ENCODE measurements at regions not wholly inside any gene's neighbourhood (a gene's known extent, or its start where the extent isn't known, plus 50 kb on each side); places are given as distances from the start of the nearest gene placed in this dataset.
A peak's percentile ranks its signal among the peaks of the same experiment; 100 is the strongest.
"Not testable (repeated sequence)": the region's sequence is repeated elsewhere in the genome, so short reads cannot be mapped to it uniquely, and the experiment has no call there.

DNA sequence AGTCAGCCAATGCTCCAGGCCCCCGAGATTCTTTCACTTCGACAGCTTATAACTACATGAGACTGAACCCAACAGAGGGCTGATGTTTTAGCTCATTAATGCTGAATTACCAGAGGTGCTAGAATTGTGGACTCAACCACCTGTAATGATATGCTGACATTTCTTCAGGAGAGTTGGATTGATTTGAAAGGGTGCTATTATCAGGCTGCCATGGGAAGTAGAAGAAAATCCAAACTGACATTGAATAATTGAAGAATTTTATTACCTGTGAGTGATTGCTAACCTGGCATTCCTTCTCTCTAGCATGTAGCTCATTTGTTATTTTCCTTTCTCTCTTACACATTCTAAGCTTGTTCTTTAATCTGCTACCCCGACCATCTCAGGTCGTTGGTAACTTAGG is 488.8 kb downstream of the PID1 start:
- DNase-seq: no peak

DNA sequence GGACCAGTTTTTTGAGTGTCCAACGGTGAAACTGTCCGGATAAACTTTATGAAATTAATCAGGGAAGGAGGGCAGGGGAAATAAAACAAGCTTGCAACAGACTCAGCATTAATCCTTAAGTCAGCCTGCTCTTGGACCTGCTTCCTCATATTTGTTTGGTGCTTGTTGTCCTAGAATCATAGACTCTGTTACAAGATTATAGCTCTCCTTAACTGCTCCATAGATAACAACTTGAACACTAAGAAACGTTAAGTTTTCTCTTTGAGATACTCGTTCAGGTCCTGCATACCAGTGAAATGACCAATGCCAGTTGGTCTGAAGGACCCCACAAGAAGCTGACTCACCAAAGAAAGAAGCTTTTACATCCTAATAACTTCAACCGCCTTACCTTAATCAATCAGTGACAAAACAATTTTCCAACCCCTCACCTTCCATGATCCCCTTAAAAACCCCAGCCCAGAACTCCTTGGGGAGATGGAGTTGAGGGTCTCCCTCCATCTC is 493.2 kb downstream of the PID1 start:
- peak; percentile 41 for DNase-seq

DNA sequence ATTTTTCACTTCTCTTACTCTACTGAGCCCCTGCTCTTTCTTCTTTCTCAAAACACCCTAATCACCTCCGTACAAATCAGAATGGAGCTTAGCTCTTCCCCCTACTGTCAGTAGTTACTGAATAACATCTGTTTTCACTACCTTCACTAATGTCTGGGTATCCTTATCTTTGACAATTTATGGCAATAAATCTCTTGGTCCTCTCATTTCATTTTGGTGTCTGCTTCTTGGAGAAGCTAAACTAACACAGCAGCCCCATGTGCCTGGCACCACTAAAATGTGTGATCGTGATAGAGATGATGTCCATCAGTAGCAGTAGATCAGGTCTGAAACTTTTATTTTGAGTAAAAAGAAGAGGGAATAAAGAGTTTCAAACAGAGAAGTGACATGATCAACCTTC is 496.5 kb downstream of the PID1 start:
- no peak for DNase-seq

DNA sequence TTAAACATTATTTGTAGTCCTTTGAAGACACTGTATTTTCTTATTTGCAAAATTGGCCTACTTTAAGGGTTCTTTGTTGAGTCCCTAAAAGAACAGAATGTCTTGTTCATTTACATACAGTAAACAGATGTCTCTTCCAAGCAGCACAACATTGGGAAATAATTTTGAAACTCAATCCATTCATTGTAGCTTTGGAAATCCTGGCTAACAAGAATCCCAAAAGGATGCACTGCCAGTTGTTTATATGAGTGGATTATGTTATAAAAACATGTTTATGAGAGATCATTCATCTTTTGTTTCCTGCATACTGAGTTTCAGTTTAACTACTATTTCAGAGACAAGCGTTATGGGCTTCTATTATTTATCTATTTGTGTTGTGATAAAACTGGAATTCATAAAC is 499.3 kb downstream of the PID1 start:
- no peak for DNase-seq

DNA sequence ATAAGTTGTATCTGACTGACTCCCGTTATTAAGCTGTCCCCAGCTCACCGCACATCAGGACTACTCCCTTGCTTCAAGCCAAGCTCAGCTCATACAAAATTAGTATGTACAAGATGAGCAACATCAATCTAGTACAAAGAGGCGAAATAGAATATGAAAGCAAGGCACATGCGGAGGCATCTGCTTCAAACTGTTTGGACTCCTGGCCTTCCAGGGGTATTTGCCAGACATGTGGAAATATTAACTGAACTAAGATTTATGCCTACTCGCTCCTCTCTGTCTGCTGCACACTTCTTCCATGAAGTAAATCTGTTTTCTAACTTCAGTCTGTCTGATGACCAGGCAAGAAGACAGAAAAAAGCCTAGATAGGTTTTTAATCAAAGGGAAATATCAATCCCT is 499.8 kb downstream of the PID1 start:
- no peak for DNase-seq

DNA sequence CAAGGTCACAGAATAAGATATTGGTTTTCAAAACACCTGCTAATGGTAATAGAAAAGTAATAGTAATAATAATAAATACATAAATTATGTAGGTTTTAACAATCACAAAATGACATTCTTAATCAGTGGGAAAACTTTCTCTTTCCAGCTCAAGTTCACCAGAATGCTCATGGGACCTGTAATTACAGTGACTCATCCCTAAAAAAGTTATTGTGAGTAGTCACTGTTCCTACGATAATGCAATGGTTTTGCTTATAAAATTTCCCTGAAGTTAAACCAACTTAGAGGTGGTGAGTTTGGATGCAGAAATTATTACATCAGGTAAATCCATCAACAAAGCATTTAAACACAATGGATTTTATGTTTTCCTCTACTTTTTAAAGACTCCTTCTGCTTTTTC is 502.3 kb downstream of the PID1 start:
- peak; percentile 72 for DNase-seq

DNA sequence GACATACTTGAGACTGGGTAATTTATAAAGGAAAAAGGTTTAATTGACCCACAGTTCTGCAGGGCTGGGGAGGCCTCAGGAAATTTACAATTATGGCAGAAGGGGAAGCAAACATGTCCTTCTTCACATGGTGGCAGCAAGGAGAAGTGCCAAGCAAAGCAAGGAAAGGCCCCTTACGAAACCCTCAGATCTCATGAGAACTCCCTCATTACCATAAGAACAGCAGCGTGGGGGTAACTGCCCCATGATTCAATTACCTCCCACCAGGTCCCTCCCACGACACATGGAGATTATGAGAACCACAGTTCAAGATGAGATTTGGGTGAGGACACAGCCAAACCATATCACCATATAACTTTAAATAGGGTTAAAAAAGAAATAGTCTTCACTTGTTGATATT is 502.9 kb downstream of the PID1 start:
- DNase-seq: peak; percentile 20

DNA sequence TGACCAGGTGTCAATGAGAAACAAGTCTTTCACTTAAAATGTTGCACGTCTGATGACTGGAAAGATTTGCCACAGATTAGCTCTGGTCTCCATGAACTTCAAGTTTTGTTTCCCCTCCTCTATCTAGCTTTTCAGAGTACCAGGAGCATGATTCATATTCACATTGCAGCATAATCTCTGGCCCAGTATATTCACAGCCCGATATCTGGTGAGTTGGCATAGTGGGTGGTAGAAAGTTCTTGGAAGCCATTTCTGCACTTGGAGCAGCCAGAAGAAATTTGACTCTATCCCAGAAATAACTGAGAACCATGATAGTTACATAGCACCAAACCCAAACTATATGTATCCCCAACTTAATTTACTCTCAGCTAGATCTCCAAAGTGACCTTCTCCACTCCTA is 503.9 kb downstream of the PID1 start:
- peak; percentile 92 for DNase-seq

DNA sequence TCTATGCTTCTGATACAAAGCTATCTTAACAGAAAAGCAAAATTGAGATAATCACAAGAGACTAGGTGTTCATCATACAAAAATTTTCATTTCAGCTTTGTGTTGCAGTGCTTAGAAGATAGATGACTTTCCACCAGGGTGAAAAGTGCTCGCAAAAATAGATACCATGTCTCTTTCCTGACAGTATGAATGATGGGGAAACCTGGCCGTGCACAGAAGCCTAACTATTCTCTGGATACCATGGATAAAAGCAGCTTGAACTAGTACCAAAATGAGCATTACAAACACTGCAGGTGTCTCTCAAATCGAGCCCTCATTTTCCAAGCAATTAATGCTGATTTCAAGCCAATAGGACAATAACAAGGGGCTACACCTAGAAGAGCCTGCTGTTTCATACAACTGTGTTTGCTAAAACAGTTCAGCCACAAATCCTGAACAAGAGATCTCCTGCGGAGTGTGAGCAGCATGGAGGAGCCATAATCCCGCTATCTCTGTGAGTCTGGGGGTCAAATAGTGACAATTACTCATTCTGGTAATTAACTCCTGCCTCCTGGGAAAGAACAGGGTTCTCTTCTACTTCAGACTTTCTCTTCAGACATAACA is 507.6 kb downstream of the PID1 start:
- DNase-seq: no peak

DNA sequence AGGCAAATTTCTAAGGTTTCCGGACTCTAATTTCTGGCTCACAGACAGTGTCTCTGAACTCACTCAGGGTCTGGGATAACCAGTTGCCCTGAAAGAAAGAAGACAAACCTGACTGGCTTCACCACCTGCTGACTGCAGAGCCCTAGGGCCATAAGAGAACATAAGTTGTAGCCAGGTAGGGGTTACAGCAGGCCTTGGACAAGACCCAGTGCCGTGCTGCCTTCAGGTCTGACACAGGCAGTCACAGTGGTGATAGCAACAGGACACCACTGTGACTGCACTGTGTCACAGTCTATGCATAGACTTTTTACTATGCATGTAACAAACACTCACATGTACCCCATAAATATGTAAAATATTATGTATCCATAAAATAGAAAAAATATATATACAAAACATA is 508.5 kb downstream of the PID1 start:
- DNase-seq: no peak

DNA sequence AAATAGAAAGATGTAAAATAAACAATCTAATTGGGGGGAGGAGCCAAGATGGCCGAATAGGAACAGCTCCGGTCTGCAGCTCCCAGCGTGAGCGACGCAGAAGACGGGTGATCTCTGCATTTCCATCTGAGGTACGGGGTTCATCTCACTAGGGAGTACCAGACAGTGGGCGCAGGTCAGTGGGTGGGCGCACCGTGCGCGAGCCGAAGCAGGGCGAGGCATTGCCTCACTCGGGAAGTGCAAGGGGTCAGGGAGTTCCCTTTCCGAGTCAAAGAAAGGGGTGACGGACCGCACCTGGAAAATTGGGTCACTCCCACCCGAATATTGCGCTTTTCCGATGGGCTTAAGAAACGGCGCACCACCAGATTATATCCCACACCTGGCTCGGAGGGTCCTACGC is 515.4 kb downstream of the PID1 start:
- not testable (repeated sequence) for DNase-seq

DNA sequence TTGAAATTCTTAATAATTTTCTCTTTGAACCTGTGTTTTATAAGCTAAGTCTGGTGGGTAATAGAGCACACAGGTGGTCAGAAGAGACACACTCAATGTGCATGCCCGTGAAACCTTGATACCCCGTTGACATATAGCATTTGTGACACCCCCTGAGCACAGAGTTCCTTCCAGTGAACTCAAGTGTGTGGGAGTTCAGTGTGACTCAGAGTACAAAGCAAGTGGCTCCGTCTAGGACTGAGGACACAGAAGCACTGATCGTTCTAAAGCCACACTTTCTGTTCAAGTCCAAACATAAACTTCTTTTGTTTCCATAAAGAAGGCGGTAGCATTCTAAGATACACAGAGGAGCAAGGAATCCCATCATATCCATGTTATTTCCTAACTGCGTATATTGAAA is 523.6 kb downstream of the PID1 start:
- DNase-seq: no peak

DNA sequence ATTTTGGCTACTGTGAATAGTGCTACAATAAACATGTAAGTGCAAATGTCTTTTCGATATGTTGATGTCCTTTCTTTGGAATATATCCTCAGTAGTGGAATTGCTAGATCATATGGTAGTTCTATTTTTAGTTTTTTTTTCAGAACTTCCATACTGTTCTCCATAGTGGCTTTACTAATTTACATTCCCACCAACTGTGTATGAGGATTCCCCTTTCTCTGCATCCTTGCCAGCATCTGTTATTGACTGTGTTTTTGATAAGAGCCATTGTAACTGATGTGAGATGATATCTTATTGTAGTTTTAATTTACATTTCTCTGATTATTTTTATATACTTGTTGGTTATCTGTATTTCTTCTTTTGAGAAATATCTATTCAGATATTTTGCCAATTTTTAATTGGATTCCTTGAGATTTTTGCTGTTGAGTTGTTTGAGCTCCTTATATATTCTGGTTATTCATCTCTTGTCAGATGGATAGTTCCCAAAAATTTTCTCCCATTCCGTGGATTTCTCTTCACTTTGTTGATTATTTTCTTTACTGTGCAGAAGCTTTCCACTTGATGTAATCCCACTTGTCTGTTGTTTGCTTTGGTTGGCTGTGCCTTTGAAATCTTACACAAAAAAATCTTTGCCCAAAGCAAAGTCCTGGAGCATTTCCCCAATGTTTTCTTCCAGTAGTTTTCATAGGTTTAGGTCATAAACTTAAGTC is 532.3 kb downstream of the PID1 start:
- no peak for DNase-seq

DNA sequence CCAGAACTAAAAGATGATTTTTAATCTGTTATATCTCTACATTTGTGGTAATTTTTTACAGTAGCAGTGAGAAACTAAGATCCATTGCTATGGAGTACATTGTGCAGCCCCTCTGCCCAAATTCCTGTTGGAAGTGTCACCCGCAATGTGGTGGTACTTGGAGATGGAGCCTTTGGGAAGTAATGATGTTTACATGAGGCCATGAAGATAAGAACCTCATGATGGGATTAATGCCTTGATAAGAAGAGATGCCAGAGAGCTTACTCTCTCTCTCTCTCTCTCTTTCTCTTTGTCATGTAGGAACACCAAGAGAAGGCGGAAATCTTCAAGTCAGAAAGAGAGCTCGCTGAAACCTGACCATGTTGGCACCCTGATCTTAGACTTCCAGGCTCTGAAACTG is 535.4 kb downstream of the PID1 start:
- peak; percentile 74 for DNase-seq

DNA sequence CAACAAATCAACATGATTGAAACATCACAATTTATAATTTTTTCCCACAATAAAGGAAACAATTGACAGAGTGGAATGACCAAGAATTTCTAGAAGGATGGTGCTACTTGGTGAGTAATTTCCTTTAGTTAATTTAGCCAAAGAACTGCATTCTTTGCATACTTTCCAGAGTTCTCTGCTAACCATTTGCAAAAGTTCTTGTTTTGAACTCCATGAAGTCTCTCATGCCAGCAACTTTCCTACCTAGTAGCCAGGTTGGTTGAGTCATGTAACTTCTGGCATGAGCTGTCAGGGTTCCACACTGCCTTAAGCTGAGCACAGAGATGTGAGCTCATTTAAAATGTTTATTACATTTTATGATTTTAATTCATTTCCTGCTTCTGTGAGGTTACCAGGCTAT is 539.6 kb downstream of the PID1 start:
- peak; percentile 97 for DNase-seq

DNA sequence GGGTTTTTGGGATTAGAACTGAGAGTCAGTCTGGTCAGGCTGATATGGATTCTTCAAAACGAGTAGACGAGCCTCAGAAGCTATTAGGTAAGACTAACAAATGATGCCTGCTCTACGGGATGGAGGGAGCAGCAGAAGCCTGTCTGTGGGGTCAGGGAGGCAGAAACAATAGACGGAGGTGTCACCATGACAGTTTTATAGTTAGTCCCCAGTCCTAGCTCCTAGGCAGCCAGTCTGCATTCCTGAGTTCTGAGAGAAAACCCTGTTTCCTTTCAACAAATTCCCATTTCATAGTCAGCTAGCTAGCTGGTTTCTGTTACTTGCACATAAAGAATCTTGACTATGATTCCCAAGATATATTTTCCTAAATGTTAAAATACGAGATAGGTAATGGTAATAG is 542.1 kb downstream of the PID1 start:
- DNase-seq: no peak

DNA sequence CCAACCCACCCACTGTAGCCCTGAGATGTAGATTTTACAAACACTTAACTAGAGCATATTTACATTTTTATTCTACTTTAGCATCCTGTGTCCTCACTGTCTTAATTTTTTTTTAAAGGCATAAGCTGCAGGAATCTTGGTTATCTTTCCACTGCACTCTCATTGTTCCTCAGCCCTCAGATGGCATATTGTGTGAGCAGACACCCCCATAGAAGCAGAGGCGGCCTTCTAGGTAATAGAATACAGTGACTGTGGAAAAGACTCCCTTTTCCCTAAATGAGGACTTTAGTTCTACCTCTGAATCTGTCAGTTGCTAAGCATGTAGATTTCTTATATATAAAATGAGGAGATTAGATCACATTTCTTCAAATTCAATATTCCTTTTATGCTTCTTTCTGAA is 543.5 kb upstream of the SPHKAP start:
- no peak for DNase-seq

DNA sequence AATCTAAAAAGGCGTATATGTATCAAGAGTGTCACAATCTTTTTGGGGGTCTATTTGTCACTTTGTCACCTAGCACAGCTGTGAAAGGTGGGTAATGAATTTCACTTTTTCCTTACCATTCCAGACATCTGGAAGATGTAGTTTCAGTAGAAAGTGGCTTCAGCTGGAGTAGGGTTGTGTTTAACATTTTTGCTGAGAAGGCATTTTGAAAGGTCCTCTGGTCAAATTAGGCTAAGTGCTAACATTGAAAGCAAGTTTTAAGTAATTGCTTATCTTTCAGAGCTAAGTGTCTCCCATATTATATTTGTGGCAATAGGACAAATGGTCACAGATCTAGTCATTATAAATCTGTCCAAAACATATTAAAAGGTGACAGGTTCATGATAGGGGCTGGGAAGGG is 542.1 kb upstream of the SPHKAP start:
- DNase-seq: no peak

DNA sequence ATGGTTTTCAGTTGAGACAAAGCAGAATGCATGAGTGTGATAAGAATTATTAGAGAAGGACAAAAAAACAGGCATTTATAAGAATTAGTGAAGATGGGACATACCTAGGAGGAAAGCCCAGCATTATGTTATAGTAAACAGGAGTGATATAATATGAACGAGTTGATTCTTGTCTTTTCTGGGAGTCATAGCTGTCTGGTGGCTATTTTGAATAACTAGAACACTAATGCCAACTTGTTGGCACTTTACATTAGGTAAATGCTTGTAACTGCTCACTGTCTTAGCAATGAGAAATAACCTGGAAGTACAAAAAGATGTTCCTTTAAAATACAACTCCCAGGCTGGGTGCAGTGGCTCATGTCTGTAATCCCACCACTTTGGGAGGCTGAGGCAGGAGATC is 540.8 kb upstream of the SPHKAP start:
- DNase-seq: no peak

DNA sequence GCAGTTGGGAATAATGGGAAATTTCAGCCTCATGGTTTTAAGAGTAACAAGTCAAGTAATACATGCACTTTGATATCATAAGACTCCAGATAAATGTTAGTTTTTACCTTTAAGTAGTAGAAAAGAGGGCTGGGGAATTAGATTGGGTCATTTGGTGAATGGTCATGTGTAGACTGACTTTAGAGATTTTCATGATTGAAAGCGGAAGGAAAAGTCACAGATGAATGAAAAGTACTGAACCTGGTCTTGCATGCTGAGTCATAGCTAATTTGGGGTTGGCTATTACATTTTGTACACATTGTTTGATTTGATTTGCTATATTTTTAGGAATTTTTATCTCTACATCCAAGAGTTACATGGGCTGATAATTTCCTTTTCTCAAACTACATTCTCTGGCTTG is 539.4 kb upstream of the SPHKAP start:
- DNase-seq: no peak

DNA sequence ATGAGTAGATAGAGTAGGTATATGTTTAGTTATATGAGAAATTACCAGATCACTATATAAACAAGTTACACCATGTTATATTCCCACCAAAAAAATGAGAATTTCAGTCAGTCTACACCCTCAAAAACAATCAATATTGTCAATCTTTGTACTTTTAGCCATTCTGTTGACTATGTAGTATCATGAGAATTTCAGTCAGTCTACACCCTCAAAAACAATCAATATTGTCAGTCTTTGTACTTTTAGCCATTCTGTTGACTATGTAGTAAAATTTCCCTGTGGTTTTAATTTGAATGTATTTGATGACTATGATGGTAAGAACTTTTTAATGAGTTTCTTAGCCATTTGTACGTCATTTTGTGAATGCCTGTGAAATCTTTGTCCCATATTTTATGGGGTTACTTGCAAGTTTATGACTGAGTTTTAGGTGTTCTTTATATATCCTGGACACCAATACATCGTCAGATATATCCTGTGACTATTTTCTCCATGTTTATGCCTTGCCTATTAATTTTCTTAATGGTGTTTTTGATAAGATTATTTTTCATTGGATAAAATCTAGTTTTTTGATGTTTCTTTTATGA is 528.4 kb upstream of the SPHKAP start:
- DNase-seq: no peak

DNA sequence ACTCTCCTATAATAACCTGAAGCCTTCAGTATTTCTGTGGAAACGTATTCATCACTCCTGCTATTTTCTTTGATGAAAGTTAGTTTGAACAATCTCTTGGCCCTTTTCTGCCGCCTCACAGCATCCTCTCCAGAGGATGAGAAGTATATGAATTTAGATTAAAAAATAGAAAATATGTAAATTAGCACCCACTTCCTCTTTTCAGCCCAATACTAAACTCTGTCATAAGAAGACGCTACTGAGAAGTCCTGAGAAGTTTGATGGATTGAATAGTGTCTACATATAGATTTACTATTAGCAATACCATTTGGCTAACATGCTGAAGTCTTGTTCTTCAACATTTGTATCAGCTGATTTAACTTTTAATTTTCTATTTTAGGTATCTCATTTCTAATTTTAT is 526.4 kb upstream of the SPHKAP start:
- no peak for DNase-seq

DNA sequence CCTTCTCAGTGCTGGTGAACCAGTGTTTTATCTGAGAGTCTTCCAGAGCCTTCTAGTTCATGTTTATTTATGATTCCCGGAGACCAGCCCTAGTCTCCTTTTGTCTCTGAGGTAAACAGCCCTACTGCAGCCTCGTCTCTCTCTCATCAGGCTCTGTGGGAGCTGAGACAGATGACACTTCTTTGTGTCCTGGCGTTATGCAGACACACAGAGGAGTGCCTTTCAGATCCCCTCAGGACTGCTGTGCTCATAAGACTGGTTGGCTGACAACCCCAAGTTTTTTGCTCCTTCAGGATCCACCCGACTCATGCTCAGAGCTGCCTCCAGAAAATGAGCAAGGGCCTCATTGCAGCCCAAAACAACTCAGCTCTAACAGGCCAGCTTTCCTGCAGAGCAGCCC is 523.8 kb upstream of the SPHKAP start:
- DNase-seq: no peak

DNA sequence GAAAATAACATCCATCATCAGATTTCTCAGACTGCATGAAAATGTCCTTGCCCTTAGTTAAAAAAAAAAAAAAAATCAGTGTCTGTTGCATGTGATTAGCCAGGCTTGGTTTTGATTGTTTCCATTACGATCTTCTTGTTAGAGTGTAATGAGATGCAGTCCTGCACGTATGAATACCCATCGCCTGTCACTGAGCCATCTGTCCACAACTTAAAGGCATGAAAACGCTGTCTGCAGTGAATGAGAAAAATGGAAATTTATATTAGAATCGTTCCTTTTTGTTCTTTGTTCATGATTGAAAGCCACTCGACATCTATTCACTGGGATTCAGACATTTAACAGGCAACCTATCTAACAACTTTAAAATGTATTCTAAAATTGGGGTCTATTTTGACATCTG is 521.7 kb upstream of the SPHKAP start:
- no peak for DNase-seq

DNA sequence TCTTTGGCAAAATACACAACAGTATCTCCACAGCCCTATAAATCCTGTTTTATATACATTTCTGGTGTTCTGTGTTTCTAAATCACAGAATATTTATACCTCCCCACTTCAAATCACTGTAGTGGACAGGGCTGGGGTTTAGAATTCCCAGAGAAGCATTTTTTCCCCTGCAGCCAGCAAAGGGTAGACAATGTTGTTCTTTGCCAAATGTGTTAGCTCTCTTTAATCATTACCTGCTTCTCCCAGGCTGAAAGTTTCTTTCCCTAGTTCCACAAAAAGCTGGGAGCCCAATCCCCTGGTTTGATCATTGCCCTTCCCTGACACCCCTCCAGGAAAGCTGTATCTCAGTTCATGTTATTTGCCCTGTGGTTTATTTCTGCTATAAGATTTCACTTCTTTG is 520.0 kb upstream of the SPHKAP start:
- DNase-seq: no peak
